ENCODE measurements at regions not wholly inside any gene's neighbourhood (a gene's known extent, or its start where the extent isn't known, plus 50 kb on each side); places are given as distances from the start of the nearest gene placed in this dataset.

DNA sequence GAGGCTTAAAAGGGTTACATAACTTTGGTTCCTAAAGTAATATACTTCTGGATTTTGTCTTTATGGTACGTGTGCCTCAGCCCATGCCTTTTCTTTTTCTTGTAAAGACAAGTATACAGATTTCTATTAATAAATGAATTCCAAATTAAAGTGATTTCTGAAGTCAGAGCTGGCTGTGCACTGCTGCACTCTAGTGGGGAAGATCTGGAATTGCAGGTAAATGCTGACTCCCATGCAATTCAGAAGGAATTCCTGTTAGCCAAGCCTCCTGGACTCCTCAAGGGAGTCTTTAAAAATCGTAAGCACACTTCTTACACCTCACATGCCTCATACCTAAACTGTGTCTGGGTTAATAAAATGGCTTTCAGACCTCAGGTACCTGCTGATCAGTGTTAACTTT, 118.4 kb upstream of the SLC7A1 start:
- in situ Hi-C loops (cut with HindIII; ENCODE audit: low pct_unique_long_range_greater_than_20kb, low sequenced_read_pairs): no loop called here
- DNase-seq (ENCODE audit: low read depth in 1 of 2, low spot score in 1 of 2): no peak
- TF ChIP-seq JUND (IDR thresholded peaks at IDR 0.05; ENCODE audit: low read depth): no peak

DNA sequence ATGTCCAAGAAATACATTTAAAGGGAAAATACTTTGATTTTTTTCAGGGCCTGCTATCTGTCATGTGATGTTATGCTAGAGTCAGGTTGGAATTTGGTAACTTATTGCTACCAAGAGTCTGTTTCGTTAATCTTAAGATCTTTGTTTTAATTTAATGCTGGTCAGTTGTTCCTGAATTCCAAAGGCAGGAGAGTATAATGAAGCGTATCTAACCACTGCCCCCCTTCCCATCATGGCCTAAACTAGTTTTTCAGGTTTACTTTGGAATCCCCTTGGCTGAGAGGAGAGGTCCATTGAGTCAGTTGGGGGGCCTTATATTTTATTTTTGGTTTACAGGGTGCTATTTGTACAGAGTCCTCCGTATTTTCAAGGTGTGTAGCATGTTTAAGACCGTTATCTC, 116.3 kb upstream of the SLC7A1 start:
- TF ChIP-seq JUND (IDR thresholded peaks at IDR 0.05; ENCODE audit: low read depth): no peak
- DNase-seq (ENCODE audit: low read depth in 1 of 2, low spot score in 1 of 2): no peak
- in situ Hi-C loops (cut with HindIII; ENCODE audit: low pct_unique_long_range_greater_than_20kb, low sequenced_read_pairs): no loop called here

DNA sequence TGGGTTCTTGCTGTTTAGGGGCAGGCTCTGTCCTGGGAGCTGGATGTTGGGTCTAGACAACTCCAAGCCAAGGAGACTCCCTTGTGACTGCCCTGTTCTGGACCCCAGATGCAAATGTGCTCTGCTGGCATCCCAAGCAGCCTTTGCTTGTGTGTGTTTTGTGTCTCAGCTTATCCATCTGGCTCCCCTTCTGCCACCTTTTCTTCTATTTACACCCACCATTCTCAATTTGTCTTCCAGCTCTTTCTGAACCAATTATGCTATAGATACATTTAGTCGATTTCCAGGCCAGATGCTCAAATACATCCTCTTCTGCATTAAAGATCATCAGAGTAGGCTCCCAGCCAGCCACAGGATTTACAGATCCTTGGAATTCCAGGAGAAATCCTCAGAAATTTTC, 115.0 kb upstream of the SLC7A1 start:
- DNase-seq (ENCODE audit: low read depth in 1 of 2, low spot score in 1 of 2): no peak
- in situ Hi-C loops (cut with HindIII; ENCODE audit: low pct_unique_long_range_greater_than_20kb, low sequenced_read_pairs): no loop called here
- no peak for TF ChIP-seq JUND (IDR thresholded peaks at IDR 0.05; ENCODE audit: low read depth)

DNA sequence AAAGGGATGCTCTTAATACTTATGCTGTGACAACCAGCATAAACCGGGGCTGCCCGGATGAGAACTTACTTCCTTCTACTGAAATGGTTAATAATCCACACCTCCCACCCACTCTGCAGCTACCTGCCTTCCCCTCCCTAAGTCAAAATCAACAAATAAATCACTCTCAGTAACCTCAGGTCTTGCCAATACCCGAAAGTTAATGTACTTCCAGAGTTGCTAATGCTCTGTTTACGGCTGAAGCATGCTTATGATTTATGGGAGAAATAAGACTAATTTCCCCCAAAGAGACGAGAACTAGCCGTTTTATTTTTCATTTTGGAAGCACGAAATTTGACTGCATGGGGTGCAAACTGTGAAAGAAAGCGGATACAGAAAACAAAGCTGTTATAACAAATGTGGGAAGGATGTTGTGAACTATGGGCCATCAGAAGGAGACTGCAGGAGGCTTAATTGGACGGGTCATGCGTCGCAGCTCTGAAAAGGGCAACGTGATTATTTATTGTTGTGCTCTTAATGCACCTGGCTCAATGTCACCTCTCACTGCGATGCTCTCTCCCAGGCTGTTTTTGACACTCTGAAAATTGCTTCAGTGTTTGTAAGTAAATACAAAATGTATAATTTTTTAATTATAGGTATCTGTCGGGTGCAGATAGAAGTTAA, 114.0 kb upstream of the SLC7A1 start:
- in situ Hi-C loops (cut with HindIII; ENCODE audit: low pct_unique_long_range_greater_than_20kb, low sequenced_read_pairs): no loop called here
- DNase-seq (ENCODE audit: low read depth in 1 of 2, low spot score in 1 of 2): no peak
- no peak for TF ChIP-seq JUND (IDR thresholded peaks at IDR 0.05; ENCODE audit: low read depth)

DNA sequence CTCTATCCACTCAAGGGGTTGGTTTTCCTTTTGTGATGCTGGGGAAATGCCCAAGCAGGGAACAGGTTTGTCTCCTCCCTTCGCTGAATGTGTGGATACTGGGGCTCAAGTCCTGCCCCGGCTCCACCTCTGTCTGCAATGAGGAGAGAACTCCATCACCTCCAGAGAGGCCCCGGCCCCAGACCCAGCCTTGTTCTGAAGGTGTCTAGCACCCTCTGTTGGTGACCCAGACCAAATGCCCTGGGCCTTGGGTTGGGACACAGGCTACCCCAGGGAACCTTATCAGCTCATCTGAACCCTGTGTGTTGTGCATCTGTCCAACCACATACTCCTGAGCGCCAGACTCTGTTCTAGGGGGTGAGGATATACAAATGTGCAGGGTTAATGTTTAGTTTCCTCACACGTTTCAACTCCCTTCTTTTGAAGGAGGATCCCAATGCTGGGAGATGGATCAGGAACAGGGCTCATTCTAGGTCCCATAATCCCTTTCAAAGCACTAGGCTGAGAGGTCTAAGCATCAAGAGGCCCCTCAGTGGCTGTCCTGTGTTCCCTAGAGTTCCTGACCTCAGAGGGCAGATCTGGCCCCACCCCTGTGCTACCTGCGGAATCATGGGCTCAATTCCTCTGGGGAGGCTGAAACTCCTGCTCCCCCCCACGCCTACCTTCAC, 112.5 kb upstream of the SLC7A1 start:
- in situ Hi-C loops (cut with HindIII; ENCODE audit: low pct_unique_long_range_greater_than_20kb, low sequenced_read_pairs): no loop called here
- TF ChIP-seq JUND (IDR thresholded peaks at IDR 0.05; ENCODE audit: low read depth): no peak
- peak in 1 of 2 experiments; percentile 56 for DNase-seq (ENCODE audit: low read depth in 1 of 2, low spot score in 1 of 2)

DNA sequence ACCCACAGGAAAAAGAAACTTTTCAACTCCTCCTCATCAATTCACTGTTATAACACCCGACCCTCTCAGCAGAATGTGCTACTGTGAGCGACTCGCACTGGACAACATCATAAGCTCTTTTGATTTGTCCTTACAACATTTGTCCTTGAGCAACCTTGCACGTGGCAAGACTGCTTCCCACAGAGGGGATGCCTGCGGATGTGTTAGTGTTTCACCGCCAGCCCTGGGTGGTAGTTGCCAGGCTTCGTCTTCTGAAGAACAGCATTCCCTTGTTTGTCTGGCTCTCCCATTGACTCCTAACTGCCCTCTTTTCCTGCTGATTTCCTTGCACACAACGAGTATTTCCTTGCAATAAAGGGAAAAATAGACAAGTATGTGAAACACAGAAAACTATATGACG, 111.4 kb upstream of the SLC7A1 start:
- in situ Hi-C loops (cut with HindIII; ENCODE audit: low pct_unique_long_range_greater_than_20kb, low sequenced_read_pairs): no loop called here
- no peak for DNase-seq (ENCODE audit: low read depth in 1 of 2, low spot score in 1 of 2)
- TF ChIP-seq JUND (IDR thresholded peaks at IDR 0.05; ENCODE audit: low read depth): no peak

DNA sequence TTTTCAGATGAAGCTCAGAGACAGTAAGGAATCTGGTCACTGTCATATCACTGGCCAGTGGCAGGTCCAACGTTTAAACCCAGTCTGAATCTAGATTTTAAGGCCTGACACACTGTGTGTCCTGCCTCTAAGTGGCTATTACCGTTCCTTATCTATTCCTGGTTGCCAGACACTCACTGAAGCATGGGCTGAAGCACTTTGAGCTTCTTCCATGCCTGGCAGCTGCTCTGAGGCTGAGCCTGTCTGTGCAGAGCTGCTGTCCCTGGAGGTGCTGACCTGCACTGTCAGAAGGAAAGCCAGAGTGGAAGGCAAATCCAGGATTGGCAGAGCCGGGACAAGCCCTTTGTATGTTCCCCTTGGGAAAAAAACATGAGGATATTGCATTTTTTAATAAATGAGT, 109.2 kb upstream of the SLC7A1 start:
- in situ Hi-C loops (cut with HindIII; ENCODE audit: low pct_unique_long_range_greater_than_20kb, low sequenced_read_pairs): no loop called here
- DNase-seq (ENCODE audit: low read depth in 1 of 2, low spot score in 1 of 2): no peak
- TF ChIP-seq JUND (IDR thresholded peaks at IDR 0.05; ENCODE audit: low read depth): no peak

DNA sequence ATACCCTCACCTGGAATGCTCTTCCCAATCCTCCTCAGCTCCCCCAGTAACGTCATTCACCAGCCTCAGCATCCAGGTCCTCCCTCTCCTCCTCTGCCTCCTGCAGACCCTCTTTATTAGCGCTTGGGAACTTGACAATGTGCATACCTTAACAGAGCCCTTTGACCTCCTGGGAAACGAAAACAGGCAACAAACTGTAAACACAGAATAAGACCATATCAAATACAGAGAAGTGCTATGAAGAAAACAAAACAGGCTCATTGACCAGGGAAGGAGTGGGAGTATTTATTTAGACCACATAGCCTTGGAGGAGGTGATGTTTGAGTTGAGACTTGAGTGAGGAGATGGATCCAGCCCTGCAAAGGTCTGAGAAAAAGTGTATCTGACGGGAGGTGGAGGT, 107.9 kb upstream of the SLC7A1 start:
- no peak for DNase-seq (ENCODE audit: low read depth in 1 of 2, low spot score in 1 of 2)
- no peak for TF ChIP-seq JUND (IDR thresholded peaks at IDR 0.05; ENCODE audit: low read depth)
- in situ Hi-C loops (cut with HindIII; ENCODE audit: low pct_unique_long_range_greater_than_20kb, low sequenced_read_pairs): no loop called here

DNA sequence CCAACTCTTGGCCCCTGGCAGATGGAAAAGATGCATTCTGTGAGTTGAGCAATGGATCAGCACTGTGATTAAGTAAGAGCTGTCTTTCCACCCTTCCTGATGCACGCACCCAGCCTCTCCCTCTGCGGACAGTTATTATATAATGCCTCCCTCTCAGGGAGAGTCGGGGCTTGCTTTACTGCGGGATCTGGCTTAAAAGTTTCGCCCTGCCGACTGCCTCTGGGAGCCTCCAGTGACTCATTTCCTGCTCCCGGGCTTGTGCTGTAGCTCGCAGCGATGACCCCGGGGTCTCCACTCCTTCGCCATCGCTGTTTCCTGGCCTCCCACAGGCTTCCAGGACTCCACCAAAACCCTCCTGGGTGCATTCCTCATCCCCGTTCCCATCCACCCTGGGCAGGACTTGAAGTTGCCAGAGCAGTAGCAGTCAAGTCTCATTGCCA, 107.4 kb upstream of the SLC7A1 start:
- in situ Hi-C loops (cut with HindIII; ENCODE audit: low pct_unique_long_range_greater_than_20kb, low sequenced_read_pairs): no loop called here
- no peak for DNase-seq (ENCODE audit: low read depth in 1 of 2, low spot score in 1 of 2)
- no peak for TF ChIP-seq JUND (IDR thresholded peaks at IDR 0.05; ENCODE audit: low read depth)

DNA sequence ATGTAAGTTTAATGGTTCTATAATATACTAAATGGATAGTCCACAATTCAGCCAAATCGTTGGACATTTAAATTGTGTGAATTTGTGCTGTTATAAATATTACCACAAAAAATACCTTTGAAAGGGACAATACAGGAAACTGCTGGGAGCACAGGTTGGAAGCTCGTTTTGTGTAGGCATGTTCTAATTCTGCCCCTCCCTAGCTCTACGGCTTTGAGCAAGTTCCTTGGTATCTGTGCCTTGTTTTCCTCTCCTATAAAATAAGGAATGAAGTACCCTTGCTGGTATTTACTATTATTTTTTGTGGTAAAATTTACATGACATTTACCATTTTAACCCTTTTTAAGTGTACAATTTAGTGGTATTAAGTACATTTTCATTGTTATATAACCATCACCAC, 102.6 kb upstream of the SLC7A1 start:
- in situ Hi-C loops (cut with HindIII; ENCODE audit: low pct_unique_long_range_greater_than_20kb, low sequenced_read_pairs): no loop called here
- TF ChIP-seq JUND (IDR thresholded peaks at IDR 0.05; ENCODE audit: low read depth): no peak
- DNase-seq (ENCODE audit: low read depth in 1 of 2, low spot score in 1 of 2): no peak

DNA sequence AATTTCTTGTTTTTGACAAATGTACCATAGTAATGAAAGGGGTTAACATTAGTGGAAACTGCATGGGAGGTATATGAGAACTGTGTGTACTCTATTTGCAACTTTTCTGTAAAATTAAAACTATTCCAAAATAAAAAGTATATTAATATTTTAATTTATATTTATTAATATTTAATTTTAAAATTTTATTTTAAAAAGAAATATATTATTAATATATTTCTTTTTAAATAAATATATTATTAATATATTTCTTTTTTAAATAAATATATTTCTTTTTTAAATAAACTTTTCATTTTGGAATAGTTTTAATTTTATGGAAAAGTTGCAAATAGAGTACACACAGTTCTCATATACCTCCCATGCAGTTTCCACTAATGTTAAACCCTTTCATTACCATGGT, 101.1 kb upstream of the SLC7A1 start:
- TF ChIP-seq JUND (IDR thresholded peaks at IDR 0.05; ENCODE audit: low read depth): no peak
- in situ Hi-C loops (cut with HindIII; ENCODE audit: low pct_unique_long_range_greater_than_20kb, low sequenced_read_pairs): no loop called here
- no peak for DNase-seq (ENCODE audit: low read depth in 1 of 2, low spot score in 1 of 2)

DNA sequence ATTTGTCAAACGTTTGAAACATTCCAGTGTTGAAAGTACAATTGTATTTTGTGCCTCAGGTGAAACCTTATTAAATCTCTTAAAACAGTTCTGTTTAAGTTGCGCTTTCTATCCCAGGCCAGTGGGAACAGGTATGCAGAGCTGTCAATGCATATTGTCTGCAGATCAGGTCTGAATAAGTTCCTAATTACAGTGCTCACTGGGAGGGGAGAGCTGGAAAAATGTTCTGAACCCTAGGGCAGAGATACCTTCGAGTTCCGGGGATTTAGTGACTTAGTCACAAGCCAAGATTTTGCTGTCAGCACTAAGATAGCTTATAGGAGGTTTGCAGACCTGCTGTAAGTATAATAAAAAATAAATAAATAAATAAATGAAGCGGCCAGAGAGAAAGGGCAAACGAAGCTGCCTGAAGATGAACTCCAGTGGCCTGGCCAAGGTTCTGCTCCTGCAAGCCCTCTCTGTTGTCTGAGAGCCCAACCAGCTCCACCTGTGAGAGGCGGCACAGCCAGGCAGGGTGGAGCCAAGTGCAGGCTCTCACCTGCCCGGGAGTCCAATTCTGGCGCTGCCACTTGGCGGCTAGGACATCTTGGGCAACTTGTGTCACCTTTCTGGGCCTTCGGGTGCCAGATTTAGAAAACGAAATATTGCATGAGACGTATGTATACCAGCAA, 97.9 kb upstream of the SLC7A1 start:
- in situ Hi-C loops (cut with HindIII; ENCODE audit: low pct_unique_long_range_greater_than_20kb, low sequenced_read_pairs): no loop called here
- no peak for TF ChIP-seq JUND (IDR thresholded peaks at IDR 0.05; ENCODE audit: low read depth)
- DNase-seq (ENCODE audit: low read depth in 1 of 2, low spot score in 1 of 2): peak; percentile 9 to 59

DNA sequence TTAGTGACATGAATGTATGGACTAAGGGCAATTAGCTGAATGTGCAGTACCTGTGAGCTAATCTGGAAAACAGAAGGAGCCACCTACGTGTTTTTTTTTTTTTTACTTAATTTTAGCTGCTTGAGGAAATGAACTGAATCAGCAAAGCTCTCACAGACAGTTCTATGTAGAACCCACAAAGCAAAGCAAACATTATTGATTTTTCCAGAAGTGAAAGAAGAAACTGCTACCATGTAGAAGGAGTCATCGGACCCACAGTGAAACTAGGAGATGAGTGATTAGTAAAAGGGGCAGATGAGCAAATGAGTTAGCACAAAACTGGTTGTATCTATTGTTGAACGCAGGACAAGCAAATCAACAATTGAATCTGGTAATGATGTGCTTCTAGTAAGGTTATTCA, 94.1 kb upstream of the SLC7A1 start:
- TF ChIP-seq JUND (IDR thresholded peaks at IDR 0.05; ENCODE audit: low read depth): no peak
- in situ Hi-C loops (cut with HindIII; ENCODE audit: low pct_unique_long_range_greater_than_20kb, low sequenced_read_pairs): no loop called here
- DNase-seq (ENCODE audit: low read depth in 1 of 2, low spot score in 1 of 2): no peak
